NOMO-1 (cell line): ENCODE measurements at regions not wholly inside any gene's neighbourhood (a gene's known extent, or its start where the extent isn't known, plus 50 kb on each side); places are given as distances from the start of the nearest gene placed in this dataset.
"Not testable (repeated sequence)": the region's sequence is repeated elsewhere in the genome, so short reads cannot be mapped to it uniquely, and the experiment has no call there.

Experiments
- DNase-seq, 2 experiments: peaks; one replicate each; lab custom pipeline; 2025; ENCODE audit not compliant: unreplicated experiment in 2 of 2; lab: John Stamatoyannopoulos, UW

DNA sequence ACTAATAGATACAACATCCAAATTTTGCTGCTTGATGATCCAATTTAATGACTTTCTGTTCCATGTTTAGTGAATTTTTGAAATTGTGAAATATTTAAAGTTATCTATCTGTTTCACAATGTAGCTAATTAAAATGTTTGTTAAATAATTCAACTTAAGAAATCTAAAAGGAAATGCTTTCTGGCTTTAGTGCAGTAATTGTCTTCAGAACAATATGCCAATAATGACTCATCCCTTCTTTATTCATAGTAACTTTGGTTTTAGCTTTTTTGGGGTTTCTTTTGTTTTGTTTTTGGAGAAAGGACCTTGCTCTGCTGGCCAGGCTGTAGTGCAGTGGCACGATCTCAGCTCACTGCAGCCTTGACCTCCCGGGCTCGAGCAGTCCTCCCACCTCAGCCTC is 479.2 kb upstream of the RGS6 start:
- DNase-seq = no peak

- DNase-seq = no peak
These were observed 478.2 kb upstream of the RGS6 start for GRCh38 chr14:71454010-71454409.

DNA sequence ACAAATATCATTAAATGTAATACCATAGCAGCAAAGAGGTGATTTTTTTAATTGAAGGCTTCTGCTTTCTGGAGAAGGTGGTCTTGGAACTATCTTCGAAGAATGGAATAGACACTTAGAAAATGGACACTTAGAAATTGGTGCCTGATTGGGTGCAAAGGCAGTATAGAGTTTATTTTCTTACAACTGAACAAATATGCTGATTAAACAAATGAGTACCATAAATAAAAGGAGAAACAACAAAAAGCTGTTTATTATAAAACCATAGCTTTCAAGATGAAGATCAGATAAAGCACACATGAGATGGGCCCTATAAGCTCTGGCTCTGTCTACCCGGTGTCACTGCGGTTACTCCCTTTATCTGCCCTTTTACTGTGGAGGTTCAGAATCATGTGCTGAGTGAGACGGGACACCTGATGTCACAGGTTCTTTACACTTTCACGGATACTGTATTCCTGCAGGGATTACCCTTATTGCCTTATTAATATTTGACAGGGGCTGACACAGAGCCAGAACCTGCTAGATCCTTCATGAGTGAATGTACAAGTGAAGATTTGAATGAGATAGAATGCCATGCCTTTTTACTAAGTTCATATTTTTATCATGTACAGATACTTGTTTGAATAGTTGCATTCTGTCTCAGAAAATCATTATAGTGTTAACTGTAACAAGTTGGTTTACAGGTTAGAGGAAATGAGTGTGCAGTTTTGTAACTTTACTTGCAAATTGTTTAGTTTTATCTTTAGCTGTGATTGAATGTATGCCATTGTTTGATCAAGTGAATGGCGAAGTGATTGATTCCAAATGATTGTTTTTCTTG is 477.5 kb upstream of the RGS6 start:
- DNase-seq = no peak

DNA sequence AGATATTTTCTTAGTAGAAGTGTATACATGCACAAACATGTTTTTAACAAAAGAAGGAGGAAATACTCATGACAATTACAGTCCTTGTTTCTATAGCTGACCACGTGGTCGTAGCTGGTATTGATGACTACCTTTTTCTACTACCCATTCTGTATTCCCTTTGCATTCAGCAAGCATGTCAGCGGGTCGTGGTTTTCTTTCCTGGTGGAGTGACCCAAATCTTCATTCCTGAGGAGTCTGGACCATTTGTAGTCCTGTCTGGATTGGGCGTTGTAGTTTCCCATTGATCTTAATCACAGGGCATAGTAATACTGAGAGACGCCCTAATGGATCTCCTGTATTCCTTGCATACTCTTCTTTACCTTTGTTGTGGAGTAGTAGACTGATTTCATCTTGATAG is 472.1 kb upstream of the RGS6 start:
- no peak for DNase-seq

DNA sequence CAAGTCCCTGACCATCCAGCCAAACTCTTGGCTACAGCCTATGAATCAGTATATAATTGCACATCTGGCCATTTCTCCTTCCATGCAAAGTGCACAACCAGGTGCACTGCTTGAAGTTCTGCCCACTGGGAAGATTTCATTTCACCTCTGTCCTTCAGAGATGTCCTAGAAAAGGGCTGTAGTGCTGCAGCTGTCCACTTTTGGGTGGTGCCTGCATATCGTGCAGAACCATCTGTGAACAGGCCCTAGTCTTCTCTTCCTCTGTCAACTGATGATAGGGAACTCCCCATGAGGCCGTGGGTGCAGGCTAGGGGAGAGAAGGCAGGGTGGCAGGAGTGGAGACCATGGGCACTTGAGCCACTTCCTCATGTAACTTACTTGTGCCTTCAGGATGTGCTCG is 470.6 kb upstream of the RGS6 start:
- not testable (repeated sequence) for DNase-seq

DNA sequence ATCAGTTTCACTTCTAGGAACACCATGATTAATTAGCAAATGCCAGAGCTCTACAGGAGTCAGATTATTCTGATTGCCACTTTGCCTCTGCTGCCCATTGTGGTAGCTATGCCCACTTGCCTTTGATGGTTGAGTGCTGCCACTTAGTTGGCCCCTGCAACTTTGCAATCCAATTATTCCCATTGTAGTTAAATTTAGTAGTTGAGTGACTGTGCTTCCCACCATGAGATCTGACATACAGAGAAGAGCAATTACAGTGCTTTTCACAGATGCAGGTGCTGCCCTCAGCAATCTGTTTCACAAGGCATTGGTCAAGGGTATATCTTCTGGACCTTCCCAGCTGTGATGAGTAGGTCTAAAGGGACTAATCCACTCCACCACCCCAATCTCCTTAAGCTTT is 468.4 kb upstream of the RGS6 start:
- DNase-seq = no peak

DNA sequence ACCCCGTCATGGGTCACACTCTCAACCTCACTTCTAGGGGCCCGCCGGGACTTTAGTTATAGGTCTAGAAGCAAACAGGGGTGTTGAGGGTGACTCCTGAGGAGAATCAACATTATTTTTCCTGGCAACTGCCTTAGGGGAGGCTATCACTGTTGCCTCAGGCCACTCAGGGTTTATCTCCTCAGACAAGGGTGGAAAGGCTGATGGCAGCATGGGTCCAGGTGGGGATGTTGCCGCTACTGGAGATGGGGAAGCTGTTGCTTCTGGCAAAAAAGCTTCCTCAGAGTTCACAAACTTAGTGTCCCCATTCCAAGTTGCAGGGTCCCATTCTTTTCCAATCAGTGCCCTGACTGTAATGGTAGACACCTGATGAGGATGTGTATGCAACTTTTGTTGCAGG is 467.4 kb upstream of the RGS6 start:
- no peak for DNase-seq

DNA sequence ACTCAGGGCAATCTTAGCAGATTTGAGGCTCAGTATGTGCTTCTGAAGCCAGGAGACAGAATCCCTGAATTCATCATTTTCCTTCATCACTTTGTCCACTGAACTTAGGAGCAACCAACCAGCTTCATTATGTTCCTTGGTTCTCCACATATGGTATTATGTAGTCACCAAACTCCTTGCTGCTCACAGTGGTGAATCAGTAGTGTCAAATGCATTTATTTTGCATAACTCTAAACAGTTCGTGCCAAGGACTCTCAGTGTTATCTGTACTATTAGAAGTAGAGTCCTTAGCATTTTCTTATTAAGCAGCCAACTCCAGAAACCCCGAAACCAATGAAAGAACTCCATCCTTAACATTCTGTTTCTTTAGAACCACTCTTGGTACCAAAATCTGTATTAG is 466.9 kb upstream of the RGS6 start:
- no peak for DNase-seq

GRCh38 chr14:71466251-71466650 is 466.0 kb upstream of the RGS6 start:
- DNase-seq = no peak

GRCh38 chr14:71466946-71467345 is 465.3 kb upstream of the RGS6 start:
- DNase-seq = no peak

DNA sequence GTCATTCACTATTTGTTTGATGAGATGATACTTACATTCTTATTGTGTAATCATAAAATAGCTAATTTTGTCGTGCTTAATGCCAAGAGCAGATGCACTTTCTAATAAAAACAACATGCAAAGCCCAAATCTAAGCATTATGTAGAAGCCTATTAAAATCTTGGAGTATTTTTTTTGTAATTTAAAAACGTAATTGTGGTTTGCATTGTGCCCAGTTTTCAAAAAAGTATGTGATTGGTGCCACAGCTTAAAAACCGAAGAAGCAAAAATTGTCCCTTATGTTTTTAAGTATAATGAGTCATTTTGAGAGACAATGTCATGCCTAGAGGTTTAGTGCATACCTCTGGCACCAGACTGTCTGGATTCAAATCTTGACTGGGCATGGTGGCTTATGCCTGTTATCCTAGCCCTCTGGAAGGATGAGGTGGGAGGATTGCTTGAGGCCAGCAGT is 464.8 kb upstream of the RGS6 start:
- DNase-seq = no peak

DNA sequence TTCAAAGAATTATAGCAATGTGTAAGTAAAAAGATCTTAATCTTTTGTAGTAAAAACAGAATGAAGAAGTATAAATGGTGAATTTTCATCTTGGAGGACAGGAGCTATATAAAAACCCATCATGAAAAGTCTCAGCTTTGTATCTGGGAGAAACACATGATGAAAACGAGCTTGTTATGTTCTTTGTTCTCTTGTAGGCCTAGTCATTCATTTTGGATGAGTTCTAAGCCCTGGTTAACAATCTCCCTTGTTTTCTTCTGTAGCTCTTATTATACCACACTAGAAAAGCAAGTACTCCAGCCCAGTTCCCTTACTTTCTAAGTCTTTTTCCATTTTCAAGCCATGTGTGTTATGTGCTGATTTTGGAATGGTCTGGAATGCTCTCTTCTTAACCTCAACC is 463.5 kb upstream of the RGS6 start:
- DNase-seq = no peak

DNA sequence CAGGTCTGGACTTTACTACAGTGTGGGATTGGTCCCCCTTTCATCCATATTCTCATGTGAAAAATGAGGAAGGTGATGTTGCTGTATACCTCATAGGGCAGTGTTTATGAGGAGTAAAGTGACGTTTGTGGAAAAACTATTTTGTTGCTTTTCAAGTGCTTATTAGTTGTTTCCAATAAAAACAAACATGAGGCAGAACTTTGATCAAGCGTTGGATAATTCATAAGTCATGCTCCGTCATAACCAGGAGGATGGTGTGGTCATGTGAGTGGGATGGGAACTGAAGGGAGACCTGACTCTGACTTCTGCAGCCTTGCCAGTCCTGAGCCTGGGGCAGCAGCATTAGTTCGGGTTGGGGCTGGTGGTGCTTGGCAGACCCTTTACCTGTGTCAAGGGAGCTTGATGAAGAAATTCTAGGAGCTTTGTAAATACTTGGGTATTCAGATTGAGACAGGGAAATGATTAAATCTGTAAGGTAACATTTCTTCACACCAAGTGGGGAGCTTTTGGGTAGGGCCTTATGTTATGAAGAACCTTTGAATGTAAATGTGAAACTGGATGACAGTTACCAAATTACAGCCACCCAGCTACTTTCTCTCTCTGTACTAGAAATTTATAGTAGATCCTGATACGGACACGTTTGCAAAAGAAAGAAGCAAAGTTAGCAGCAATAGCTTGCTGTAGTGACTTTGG is 462.4 kb upstream of the RGS6 start:
- DNase-seq = no peak

GRCh38 chr14:71471634-71472355 is 460.4 kb upstream of the RGS6 start:
- no peak for DNase-seq

GRCh38 chr14:71472356-71473340 is 459.6 kb upstream of the RGS6 start:
- DNase-seq = no peak

DNA sequence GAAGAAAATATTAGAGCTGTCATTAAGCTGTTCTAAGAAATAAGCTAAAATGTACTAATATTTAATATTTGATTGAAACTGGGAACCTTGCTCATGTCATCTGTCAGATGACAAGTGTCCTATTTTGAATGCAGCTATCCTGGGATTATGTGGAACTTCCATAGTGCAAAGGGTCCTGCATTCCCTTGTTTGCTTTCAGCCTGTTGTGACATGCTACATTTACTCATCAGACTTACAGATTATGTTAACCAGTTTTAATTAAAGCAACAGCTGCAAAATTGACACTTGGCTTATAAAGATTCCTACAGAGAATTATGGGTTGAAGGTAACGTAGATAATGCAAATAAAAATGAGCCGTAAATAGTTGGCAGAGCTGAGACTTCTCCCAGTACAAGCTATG is 458.4 kb upstream of the RGS6 start:
- no peak for DNase-seq

- DNase-seq = no peak
These were observed 457.6 kb upstream of the RGS6 start for GRCh38 chr14:71474301-71475265.

DNA sequence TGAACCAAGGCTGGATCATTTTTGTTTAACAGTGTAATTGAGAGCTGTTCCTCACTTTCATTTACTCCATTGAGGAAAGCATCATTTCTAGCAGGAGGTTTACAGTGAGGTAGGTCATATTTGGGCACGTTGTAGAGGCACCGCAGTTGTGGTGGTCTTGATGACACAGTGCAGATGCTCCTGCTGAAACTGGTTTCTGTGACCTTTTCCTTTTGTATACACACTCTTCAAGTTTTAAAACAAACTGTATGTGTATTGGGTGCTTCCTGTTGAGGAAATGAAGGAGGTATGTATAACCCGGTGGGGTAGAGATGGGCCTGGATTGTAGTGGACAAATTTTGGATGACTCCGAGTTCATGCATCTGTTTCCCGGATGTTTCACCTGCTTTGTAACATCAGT is 456.3 kb upstream of the RGS6 start:
- no peak for DNase-seq

GRCh38 chr14:71478542-71478941 is 453.7 kb upstream of the RGS6 start:
- DNase-seq = peak; percentile 76 to 82
